ENCODE measurements at regions not wholly inside any gene's neighbourhood (a gene's known extent, or its start where the extent isn't known, plus 50 kb on each side); places are given as distances from the start of the nearest gene placed in this dataset.
A peak's percentile ranks its signal among the peaks of the same experiment; 100 is the strongest.

DNA sequence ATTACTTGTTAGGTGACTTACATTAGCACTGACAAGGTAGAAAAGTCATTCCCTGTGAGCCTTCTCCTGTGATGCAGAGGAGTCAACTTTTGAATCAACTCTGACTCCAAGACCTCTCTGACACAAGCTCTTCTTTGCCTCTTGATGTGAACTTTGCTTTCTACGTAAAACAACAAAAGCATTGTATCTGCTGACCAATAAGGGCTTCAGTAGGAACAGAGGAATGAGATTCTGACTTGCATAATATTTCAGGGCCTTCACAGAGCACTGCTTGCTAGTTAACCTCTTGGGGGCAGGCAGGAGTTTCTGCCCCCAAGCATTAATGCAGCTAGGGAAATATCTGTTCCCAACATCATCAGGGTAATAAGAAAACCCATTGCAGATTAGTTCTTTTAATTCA is 791.5 kb downstream of the BCL11A start:
- TF ChIP-seq, protein P1, sequence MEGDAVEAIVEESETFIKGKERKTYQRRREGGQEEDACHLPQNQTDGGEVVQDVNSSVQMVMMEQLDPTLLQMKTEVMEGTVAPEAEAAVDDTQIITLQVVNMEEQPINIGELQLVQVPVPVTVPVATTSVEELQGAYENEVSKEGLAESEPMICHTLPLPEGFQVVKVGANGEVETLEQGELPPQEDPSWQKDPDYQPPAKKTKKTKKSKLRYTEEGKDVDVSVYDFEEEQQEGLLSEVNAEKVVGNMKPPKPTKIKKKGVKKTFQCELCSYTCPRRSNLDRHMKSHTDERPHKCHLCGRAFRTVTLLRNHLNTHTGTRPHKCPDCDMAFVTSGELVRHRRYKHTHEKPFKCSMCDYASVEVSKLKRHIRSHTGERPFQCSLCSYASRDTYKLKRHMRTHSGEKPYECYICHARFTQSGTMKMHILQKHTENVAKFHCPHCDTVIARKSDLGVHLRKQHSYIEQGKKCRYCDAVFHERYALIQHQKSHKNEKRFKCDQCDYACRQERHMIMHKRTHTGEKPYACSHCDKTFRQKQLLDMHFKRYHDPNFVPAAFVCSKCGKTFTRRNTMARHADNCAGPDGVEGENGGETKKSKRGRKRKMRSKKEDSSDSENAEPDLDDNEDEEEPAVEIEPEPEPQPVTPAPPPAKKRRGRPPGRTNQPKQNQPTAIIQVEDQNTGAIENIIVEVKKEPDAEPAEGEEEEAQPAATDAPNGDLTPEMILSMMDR (IDR thresholded peaks at IDR 0.05; ENCODE audit: borderline replicate concordance, extremely low read depth, low read length, poor library complexity, severe bottlenecking) = peak; percentile 34
- no peak for TF ChIP-seq EZH2 (IDR thresholded peaks at IDR 0.05; ENCODE audit: borderline replicate concordance, low read depth, low read length, severe bottlenecking)
